Keratinocyte (primary cell): ENCODE measurements at regions not wholly inside any gene's neighbourhood (a gene's known extent, or its start where the extent isn't known, plus 50 kb on each side); places are given as distances from the start of the nearest gene placed in this dataset.

ENCODE experiments used
- CTCF ChIP-seq, 3 experiments: IDR thresholded peaks in 1 of 3; conservative IDR thresholded peaks in 1 of 3; optimal IDR thresholded peaks in 1 of 3; 2 replicates in 2 of 3; 3 replicates in 1 of 3; pipeline versions ENCODE3 to v1.5.1; 2011; ENCODE audit warnings: low read length in 3 of 3, mild to moderate bottlenecking in 3 of 3, moderate library complexity in 2 of 3, control low read depth in 1 of 3, inconsistent platforms in 1 of 3; ENCODE audit not compliant: insufficient read depth in 2 of 3; ENCODE audit errors: extremely low read depth in 1 of 3
- EZH2 ChIP-seq: IDR thresholded peaks from one replicate; pipeline ENCODE4 v1.6.1; 2012; ENCODE audit warnings: inconsistent platforms, mild to moderate bottlenecking, low read length, moderate library complexity

GRCh38 chr12:66047411-66048021 is 83.0 kb downstream of the LLPH start:
- TF ChIP-seq CTCF (optimal IDR thresholded peaks at IDR 0.05 in 1 of 3, IDR thresholded peaks at IDR 0.05 in 1 of 3, conservative IDR thresholded peaks at IDR 0.05 in 1 of 3; ENCODE audit: extremely low read depth in 1 of 3, insufficient read depth in 2 of 3, low read length in 3 of 3) = no peak
- TF ChIP-seq EZH2 = no peak
